Panc1 (cell line): ENCODE measurements at regions not wholly inside any gene's neighbourhood (a gene's known extent, or its start where the extent isn't known, plus 50 kb on each side); places are given as distances from the start of the nearest gene placed in this dataset.

ENCODE experiments used
- ATAC-seq: fragments of 200-7000 bp; cut with Tn5 transposase; 2 replicates; pipeline ENCODE4 v1.9.1; 2020; ENCODE audit warnings: mild to moderate bottlenecking, moderate library complexity
- BruUV-seq: library from RNA; stranded (reverse); fragments of 400-500 nt; replicated peaks from 2 replicates; lab custom pipeline; 2021; lab: Mats Ljungman, UMichigan
- CTCF ChIA-PET: fragments of 300-600 bp; sonication (Branson Sonifier 250); formaldehyde crosslinking; loops from one replicate; lab custom pipeline; 2022; ENCODE audit warnings: antibody characterized with exemption; lab: Charles Lee
- POLR2A ChIA-PET: fragments of 300-600 bp; sonication (Branson Sonifier 250); formaldehyde crosslinking; loops from one replicate; lab custom pipeline; 2022; ENCODE audit warnings: antibody characterized with exemption; lab: Charles Lee
- DNase-seq: peaks from one replicate; pipeline ENCODE4 v3.0.0-alpha.2; 2010; ENCODE audit warnings: low read depth, low spot score
- H3K27ac ChIP-seq: 2 replicates; pipeline ENCODE4 v1.5.1; 2011; ENCODE audit warnings: mild to moderate bottlenecking, low read length, inconsistent platforms
- H3K27me3 ChIP-seq: fragments of 200-500 bp; sonication (Bioruptor generic); 2 replicates; pipeline ENCODE4 v1.6.0; 2014; ENCODE audit warnings: low read length, inconsistent platforms; ENCODE audit not compliant: control insufficient read depth, insufficient read depth
- H3K36me3 ChIP-seq: fragments of 200-500 bp; sonication (Bioruptor generic); 2 replicates; pipeline ENCODE4 v1.5.1; 2014; ENCODE audit warnings: inconsistent platforms, mild to moderate bottlenecking, low read length, moderate library complexity; ENCODE audit not compliant: control insufficient read depth, insufficient read depth
- H3K4me1 ChIP-seq: 2 replicates; pipeline ENCODE4 v1.5.1; 2011; ENCODE audit warnings: inconsistent platforms, mild to moderate bottlenecking, low read length, moderate library complexity; ENCODE audit not compliant: control insufficient read depth, insufficient read depth
- H3K4me3 ChIP-seq, 2 experiments: 2 replicates each; pipeline ENCODE4 v1.5.1; 2011 to 2012; ENCODE audit warnings: low read depth in 2 of 2, low read length in 2 of 2, mild to moderate bottlenecking in 2 of 2, inconsistent platforms in 1 of 2, moderate library complexity in 1 of 2
- H3K9me3 ChIP-seq: fragments of 200-500 bp; sonication (Bioruptor generic); 2 replicates; pipeline ENCODE4 v1.5.1; 2014; ENCODE audit warnings: low read depth, mild to moderate bottlenecking, inconsistent platforms, low read length, moderate library complexity; ENCODE audit not compliant: control insufficient read depth, insufficient read depth
- POLR2AphosphoS5 ChIP-seq: IDR thresholded peaks from 2 replicates; pipeline ENCODE4 v1.6.1; 2012; ENCODE audit warnings: mild to moderate bottlenecking, low read depth, low read length, moderate library complexity
- REST ChIP-seq, 2 experiments: IDR thresholded peaks; 2 replicates each; pipeline ENCODE4 v1.6.1; 2011 to 2012; ENCODE audit warnings: low read depth in 2 of 2, control low read depth in 1 of 2, low read length in 1 of 2, mild to moderate bottlenecking in 1 of 2, moderate library complexity in 1 of 2; ENCODE audit not compliant: insufficient read depth in 1 of 2
- SIN3A ChIP-seq: IDR thresholded peaks from 2 replicates; pipeline ENCODE4 v1.6.1; 2012; ENCODE audit warnings: low read depth, mild to moderate bottlenecking, low read length, moderate library complexity, borderline replicate concordance; ENCODE audit not compliant: insufficient read depth
- TCF7L2 ChIP-seq: IDR thresholded peaks from 2 replicates; pipeline ENCODE4 v1.6.1; 2011; ENCODE audit warnings: mild to moderate bottlenecking, low read depth, low read length, inconsistent platforms
- in situ Hi-C: cut with HindIII; loops from 2 replicates; pipeline ENCODE4 v1.10.0; 2016; ENCODE audit warnings: low sequenced_read_pairs, low pct_unique_long_range_greater_than_20kb
- intact Hi-C: fragments of 100-400 bp; cut with micrococcal nuclease; formaldehyde crosslinking; loops from one replicate; pipeline ENCODE4 v1.10.0; 2022; ENCODE audit not compliant: unreplicated experiment
- TF ChIP-seq, protein P1 (sequence below): fragments of 450-650 bp; IDR thresholded peaks from 2 replicates; pipeline ENCODE4 v1.5.1; 2017; ENCODE audit warnings: mild to moderate bottlenecking

GRCh38 chr3:154786724-154787123 lies 293.4 kb upstream of the MME start:
- H3K9me3 ChIP-seq: peaks cover 4% of the 10 kb centered on the region; the same call in 1 of the 2 replicates
- no peaks in the 10 kb centered on the region for H3K4me1 ChIP-seq
- ATAC-seq (no peak), DNase-seq (no peak)
- TF ChIP-seq TCF7L2: no peak
- in situ Hi-C loops: no loop called here
- no peak overlapping the region for H3K27ac ChIP-seq
- H3K4me3 ChIP-seq: no peak overlapping the region
- CTCF ChIA-PET: no interaction called here
- no peaks in the 10 kb centered on the region for H3K27me3 ChIP-seq
- POLR2A ChIA-PET: no interaction called here
- BruUV-seq: no TSS peak
- intact Hi-C loops: no loop called here
- no peaks in the 10 kb centered on the region for H3K36me3 ChIP-seq

GRCh38 chr3:154783521-154783931 lies 296.6 kb upstream of the MME start:
- POLR2A ChIA-PET: no interaction called here
- ATAC-seq: no peak
- intact Hi-C loops: no loop called here

More at GRCh38 chr3:154783521-154783931, 296.6 kb upstream of the MME start:
- CTCF ChIA-PET: no interaction called here
- DNase-seq: no peak
- H3K27me3 ChIP-seq: no peaks in the 10 kb centered on the region
- no TSS peak for BruUV-seq
- H3K27ac ChIP-seq: no peak overlapping the region
- TF ChIP-seq REST (IDR thresholded peaks at IDR 0.05; ENCODE audit: insufficient read depth in 1 of 2, low read depth in 2 of 2, low read length in 1 of 2) (no peak), TCF7L2 (no peak), POLR2AphosphoS5 (no peak), SIN3A (no peak)
- TF ChIP-seq, protein P1, sequence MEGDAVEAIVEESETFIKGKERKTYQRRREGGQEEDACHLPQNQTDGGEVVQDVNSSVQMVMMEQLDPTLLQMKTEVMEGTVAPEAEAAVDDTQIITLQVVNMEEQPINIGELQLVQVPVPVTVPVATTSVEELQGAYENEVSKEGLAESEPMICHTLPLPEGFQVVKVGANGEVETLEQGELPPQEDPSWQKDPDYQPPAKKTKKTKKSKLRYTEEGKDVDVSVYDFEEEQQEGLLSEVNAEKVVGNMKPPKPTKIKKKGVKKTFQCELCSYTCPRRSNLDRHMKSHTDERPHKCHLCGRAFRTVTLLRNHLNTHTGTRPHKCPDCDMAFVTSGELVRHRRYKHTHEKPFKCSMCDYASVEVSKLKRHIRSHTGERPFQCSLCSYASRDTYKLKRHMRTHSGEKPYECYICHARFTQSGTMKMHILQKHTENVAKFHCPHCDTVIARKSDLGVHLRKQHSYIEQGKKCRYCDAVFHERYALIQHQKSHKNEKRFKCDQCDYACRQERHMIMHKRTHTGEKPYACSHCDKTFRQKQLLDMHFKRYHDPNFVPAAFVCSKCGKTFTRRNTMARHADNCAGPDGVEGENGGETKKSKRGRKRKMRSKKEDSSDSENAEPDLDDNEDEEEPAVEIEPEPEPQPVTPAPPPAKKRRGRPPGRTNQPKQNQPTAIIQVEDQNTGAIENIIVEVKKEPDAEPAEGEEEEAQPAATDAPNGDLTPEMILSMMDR: no peak
- in situ Hi-C loops: no loop called here
- H3K4me1 ChIP-seq: no peaks in the 10 kb centered on the region
- H3K4me3 ChIP-seq: no peak overlapping the region
- no peaks in the 10 kb centered on the region for H3K36me3 ChIP-seq
- H3K9me3 ChIP-seq: no peaks in the 10 kb centered on the region; the same call in 1 of the 2 replicates
